GM20000 (cell line): ENCODE measurements at regions not wholly inside any gene's neighbourhood (a gene's known extent, or its start where the extent isn't known, plus 50 kb on each side); places are given as distances from the start of the nearest gene placed in this dataset.

ENCODE experiments used
- DNase-seq: peaks from one replicate; pipeline ENCODE4 v3.0.0; 2012; ENCODE audit warnings: low spot score
- CTCF ChIP-seq: IDR thresholded peaks from 2 replicates; pipeline ENCODE4 v1.5.1; 2012; ENCODE audit warnings: mild to moderate bottlenecking, control low read depth; ENCODE audit errors: extremely low read depth, missing control alignments

GRCh38 chr2:217641960-217642359 is 360.8 kb downstream of the TNS1 start:
- no peak for TF ChIP-seq CTCF
- DNase-seq, result no peak

GRCh38 chr2:217639481-217639880 is 363.3 kb downstream of the TNS1 start:
- no peak for TF ChIP-seq CTCF
- DNase-seq, result no peak

- no peak for TF ChIP-seq CTCF
- DNase-seq, result no peak
Measured at GRCh38 chr2:217638533-217638932, 364.3 kb downstream of the TNS1 start.

GRCh38 chr2:217638031-217638430 is 364.8 kb downstream of the TNS1 start:
- TF ChIP-seq CTCF, result no peak

GRCh38 chr2:217636991-217637561 is 365.7 kb downstream of the TNS1 start:
- no peak for DNase-seq
- no peak for TF ChIP-seq CTCF

More at GRCh38 chr2:217638031-217638430, 364.8 kb downstream of the TNS1 start:
- no peak for DNase-seq

- no peak for DNase-seq
- no peak for TF ChIP-seq CTCF
Measured at GRCh38 chr2:217636578-217636977, 366.2 kb downstream of the TNS1 start.

- TF ChIP-seq CTCF, result no peak
- no peak for DNase-seq
Measured at GRCh38 chr2:217634871-217635270, 367.9 kb downstream of the TNS1 start.

GRCh38 chr2:217632043-217632442 is 370.8 kb downstream of the TNS1 start:
- no peak for TF ChIP-seq CTCF
- DNase-seq, result no peak
